AG04450 (cell line): ENCODE measurements at regions not wholly inside any gene's neighbourhood (a gene's known extent, or its start where the extent isn't known, plus 50 kb on each side); places are given as distances from the start of the nearest gene placed in this dataset.

Experiments
- CTCF ChIA-PET: fragments of 300-600, 350-600 bp; formaldehyde crosslinking; extraction: SDS; loops from one replicate; lab custom pipeline; 2022; ENCODE audit warnings: antibody characterized with exemption, inconsistent platforms; lab: Charles Lee
- POLR2A ChIA-PET: fragments of 350-600 bp; formaldehyde crosslinking; extraction: SDS; loops from one replicate; lab custom pipeline; 2021; ENCODE audit warnings: antibody characterized with exemption, inconsistent platforms; lab: Yijun Ruan, JAX
- DNase-seq: peaks from one replicate; pipeline ENCODE4 v3.0.0-alpha.2; 2011; ENCODE audit warnings: low read depth, low spot score
- H3K27ac ChIP-seq: one replicate; pipeline ENCODE4 v1.5.1; 2012; ENCODE audit warnings: low read depth, low read length, control low read depth
- H3K27me3 ChIP-seq: one replicate; pipeline ENCODE4 v1.6.0; 2012; ENCODE audit warnings: low read length; ENCODE audit not compliant: control insufficient read depth, insufficient read depth
- H3K4me3 ChIP-seq: 2 replicates; pipeline ENCODE4 v1.5.1; 2011; ENCODE audit warnings: mild to moderate bottlenecking, low read depth, low read length, control low read depth
- H3K9me3 ChIP-seq: 2 replicates; pipeline ENCODE4 v1.5.1; 2012; ENCODE audit warnings: low read length; ENCODE audit not compliant: control insufficient read depth, insufficient read depth
- TF ChIP-seq, protein P1 (sequence below): IDR thresholded peaks from 2 replicates; pipeline ENCODE4 v1.5.1; 2011; ENCODE audit warnings: low read depth, low read length, control low read depth, inconsistent platforms

DNA sequence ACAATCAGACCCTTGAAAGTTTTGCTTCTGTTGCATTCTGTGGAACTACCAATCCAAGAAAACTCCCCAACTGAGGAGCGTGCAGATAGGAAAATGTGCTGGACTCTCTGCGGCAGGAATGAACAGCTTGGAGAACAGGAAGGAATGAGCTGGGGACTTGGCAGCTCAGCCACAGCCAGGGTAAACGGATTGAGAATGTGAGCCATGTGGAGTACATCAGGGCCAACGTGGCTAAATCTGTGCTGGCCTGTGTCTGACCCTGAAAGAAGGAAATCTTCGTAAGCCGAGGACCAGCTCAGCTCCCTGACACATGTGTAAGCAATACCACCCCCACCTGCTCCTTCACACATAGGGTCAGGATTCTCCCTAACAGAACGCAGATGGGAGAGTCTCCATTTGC lies 1023.7 kb downstream of the BCL11A start:
- CTCF ChIA-PET = no interaction called here
- Histone ChIP-seq H3K9me3 (peaks cover 6% of the 10 kb centered on the region; the same call in 1 of the 2 replicates), H3K27ac (no peak overlapping the region), H3K27me3 (no peaks in the 10 kb centered on the region), H3K4me3 (no peak overlapping the region)
- POLR2A ChIA-PET = no interaction called here
- TF ChIP-seq, protein P1, sequence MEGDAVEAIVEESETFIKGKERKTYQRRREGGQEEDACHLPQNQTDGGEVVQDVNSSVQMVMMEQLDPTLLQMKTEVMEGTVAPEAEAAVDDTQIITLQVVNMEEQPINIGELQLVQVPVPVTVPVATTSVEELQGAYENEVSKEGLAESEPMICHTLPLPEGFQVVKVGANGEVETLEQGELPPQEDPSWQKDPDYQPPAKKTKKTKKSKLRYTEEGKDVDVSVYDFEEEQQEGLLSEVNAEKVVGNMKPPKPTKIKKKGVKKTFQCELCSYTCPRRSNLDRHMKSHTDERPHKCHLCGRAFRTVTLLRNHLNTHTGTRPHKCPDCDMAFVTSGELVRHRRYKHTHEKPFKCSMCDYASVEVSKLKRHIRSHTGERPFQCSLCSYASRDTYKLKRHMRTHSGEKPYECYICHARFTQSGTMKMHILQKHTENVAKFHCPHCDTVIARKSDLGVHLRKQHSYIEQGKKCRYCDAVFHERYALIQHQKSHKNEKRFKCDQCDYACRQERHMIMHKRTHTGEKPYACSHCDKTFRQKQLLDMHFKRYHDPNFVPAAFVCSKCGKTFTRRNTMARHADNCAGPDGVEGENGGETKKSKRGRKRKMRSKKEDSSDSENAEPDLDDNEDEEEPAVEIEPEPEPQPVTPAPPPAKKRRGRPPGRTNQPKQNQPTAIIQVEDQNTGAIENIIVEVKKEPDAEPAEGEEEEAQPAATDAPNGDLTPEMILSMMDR = no peak
- no peak for DNase-seq

DNA sequence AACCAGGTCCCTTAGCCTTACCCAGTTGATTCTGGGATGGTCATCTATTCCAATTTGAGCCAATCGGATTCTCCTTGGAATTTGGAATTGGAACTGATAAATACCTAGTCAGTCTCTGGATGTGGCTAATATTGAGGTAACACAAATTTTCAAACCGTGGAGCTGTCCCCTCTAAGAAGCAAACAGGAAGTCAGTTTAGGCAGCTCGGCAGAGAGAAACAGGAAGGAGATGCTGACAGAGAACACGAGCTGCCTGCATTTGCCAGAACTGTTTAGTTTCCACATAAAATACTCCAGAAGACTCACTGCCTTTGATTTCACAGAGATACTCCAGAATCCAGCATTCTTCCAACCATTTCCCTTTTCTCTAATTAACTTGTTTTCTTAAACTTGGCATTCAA lies 1024.9 kb downstream of the BCL11A start:
- Histone ChIP-seq H3K27ac (no peak overlapping the region), H3K4me3 (no peak overlapping the region), H3K9me3 (peaks cover 5% of the 10 kb centered on the region; the same call in 1 of the 2 replicates), H3K27me3 (no peaks in the 10 kb centered on the region)
- TF ChIP-seq, protein P1 = no peak
- ChIA-PET CTCF (no interaction called here), POLR2A (no interaction called here)
- no peak for DNase-seq

DNA sequence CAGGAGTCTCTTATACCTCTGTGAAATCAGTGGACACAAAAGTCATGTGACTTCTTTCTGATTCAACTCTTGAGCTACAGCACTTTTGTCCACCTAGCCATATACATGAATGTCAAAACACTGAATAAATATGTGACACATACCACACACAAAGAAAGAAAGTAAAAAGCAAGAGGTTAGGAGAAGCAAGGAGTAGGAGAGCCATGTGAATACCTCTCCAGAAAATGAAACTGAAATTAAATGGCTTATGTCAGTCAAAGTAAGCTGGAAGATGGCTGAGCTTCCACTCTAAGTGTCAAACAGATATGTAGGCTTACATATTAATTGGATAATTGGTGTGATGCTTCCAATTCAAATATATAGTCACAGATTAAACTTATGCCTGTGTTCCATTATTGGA lies 1050.5 kb downstream of the BCL11A start:
- Histone ChIP-seq H3K27ac (no peak overlapping the region), H3K9me3 (peaks cover 3% of the 10 kb centered on the region; the same call in 1 of the 2 replicates), H3K4me3 (no peak overlapping the region), H3K27me3 (no peaks in the 10 kb centered on the region)
- ChIA-PET POLR2A (no interaction called here), CTCF (no interaction called here)
- TF ChIP-seq, protein P1 = no peak
- no peak for DNase-seq

DNA sequence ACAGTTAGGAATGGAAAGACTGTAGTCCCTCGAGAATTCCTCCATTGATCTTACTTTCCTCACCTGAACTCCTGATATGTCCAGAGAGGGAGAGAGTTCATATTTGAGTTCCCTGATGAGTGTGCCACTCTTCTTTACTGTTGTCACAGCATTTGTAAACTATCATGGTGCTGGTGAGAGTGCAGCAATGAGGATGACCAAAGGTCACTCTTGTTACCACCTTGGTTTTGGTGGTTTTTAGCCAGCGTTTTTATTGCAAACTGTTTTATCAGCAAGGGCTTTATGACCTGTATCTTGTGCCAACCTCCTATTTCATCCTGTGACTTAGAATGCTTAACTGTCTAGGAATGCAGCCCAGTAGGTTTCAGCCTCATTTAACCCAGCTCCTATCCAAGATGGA lies 1062.5 kb downstream of the BCL11A start:
- CTCF ChIA-PET = no interaction called here
- no peak overlapping the region for H3K4me3 ChIP-seq
- DNase-seq = no peak

DNA sequence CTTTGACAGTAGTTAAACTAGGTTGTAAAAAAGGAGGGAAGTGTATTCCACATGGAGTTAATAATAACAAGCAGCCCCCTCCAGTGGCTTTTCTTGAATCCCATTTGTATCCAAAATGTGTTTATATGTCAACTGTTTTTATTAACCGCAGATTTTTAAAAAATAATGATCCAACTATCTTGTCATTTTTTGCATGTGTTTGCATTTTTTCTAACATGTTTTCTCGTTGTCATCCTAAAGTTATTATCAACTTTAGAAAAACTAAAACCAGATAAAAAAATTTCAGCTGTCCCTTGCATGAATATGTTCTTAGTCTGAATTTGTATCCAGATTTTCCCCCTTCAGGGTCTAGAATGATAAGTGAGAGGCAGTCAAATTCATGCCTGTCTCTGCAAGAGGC lies 1063.3 kb downstream of the BCL11A start:
- Histone ChIP-seq H3K27ac (no peak overlapping the region), H3K27me3 (no peaks in the 10 kb centered on the region), H3K9me3 (peaks cover 11% of the 10 kb centered on the region), H3K4me3 (no peak overlapping the region)
- ChIA-PET POLR2A (no interaction called here), CTCF (no interaction called here)
- TF ChIP-seq, protein P1 = no peak
- no peak for DNase-seq

More for the DNA sequence above, 1062.5 kb downstream of the BCL11A start:
- TF ChIP-seq, protein P1 = no peak
- Histone ChIP-seq H3K27ac (no peak overlapping the region), H3K27me3 (no peaks in the 10 kb centered on the region), H3K9me3 (peaks cover 11% of the 10 kb centered on the region)
- POLR2A ChIA-PET = no interaction called here
